HEK293T (cell line): ENCODE measurements at regions not wholly inside any gene's neighbourhood (a gene's known extent, or its start where the extent isn't known, plus 50 kb on each side); places are given as distances from the start of the nearest gene placed in this dataset.

Experiments used
- BHLHE40 ChIP-seq: fragments of 450-650 bp; IDR thresholded peaks from 2 replicates; pipeline ENCODE4 v1.6.1; 2016; ENCODE audit warnings: mild to moderate bottlenecking, moderate library complexity, borderline replicate concordance
- CTBP1 ChIP-seq: fragments of 450-650 bp; IDR thresholded peaks from 2 replicates; pipeline ENCODE4 v1.6.1; 2016; ENCODE audit warnings: borderline replicate concordance
- ELF4 ChIP-seq: fragments of 450-650 bp; IDR thresholded peaks from 2 replicates; pipeline ENCODE4 v1.6.1; 2017; ENCODE audit warnings: antibody characterized with exemption
- FOXA1 ChIP-seq: fragments of 450-650 bp; IDR thresholded peaks from 2 replicates; pipeline ENCODE4 v1.6.1; 2016; ENCODE audit warnings: mild to moderate bottlenecking
- FOXK2 ChIP-seq: fragments of 450-650 bp; IDR thresholded peaks from 2 replicates; pipeline ENCODE4 v1.6.1; 2016; ENCODE audit warnings: mild to moderate bottlenecking
- FOXM1 ChIP-seq: fragments of 450-650 bp; IDR thresholded peaks from 2 replicates; pipeline ENCODE4 v1.6.1; 2017; ENCODE audit warnings: mild to moderate bottlenecking, borderline replicate concordance
- HDGF ChIP-seq: fragments of 450-650 bp; IDR thresholded peaks from 2 replicates; pipeline ENCODE4 v1.6.1; 2017; ENCODE audit warnings: antibody characterized with exemption, borderline replicate concordance
- LEF1 ChIP-seq: fragments of 450-650 bp; IDR thresholded peaks from 2 replicates; pipeline ENCODE4 v1.6.1; 2017; ENCODE audit warnings: mild to moderate bottlenecking, borderline replicate concordance
- NFRKB ChIP-seq: fragments of 450-650 bp; IDR thresholded peaks from 2 replicates; pipeline ENCODE4 v1.6.1; 2016; ENCODE audit warnings: mild to moderate bottlenecking, moderate library complexity
- PKNOX1 ChIP-seq: fragments of 450-650 bp; IDR thresholded peaks from 2 replicates; pipeline ENCODE4 v1.6.1; 2016
- SP1 ChIP-seq: fragments of 450-650 bp; IDR thresholded peaks from 2 replicates; pipeline ENCODE4 v1.6.1; 2017
- SUZ12 ChIP-seq: fragments of 450-650 bp; IDR thresholded peaks from 2 replicates; pipeline ENCODE4 v1.6.1; 2016; ENCODE audit warnings: mild to moderate bottlenecking
- TARDBP ChIP-seq: fragments of 450-650 bp; IDR thresholded peaks from 2 replicates; pipeline ENCODE4 v1.6.1; 2016

GRCh38 chr14:98243332-98243731, 1028.7 kb downstream of the BCL11B start:
- TF ChIP-seq PKNOX1 (no peak), FOXK2 (no peak), SP1 (no peak), FOXM1 (no peak), CTBP1 (no peak), HDGF (no peak), NFRKB (no peak), BHLHE40 (no peak), SUZ12 (no peak), TARDBP (no peak), ELF4 (no peak), LEF1 (no peak), FOXA1 (no peak)
